ENCODE measurements at regions not wholly inside any gene's neighbourhood (a gene's known extent, or its start where the extent isn't known, plus 50 kb on each side); places are given as distances from the start of the nearest gene placed in this dataset.

DNA sequence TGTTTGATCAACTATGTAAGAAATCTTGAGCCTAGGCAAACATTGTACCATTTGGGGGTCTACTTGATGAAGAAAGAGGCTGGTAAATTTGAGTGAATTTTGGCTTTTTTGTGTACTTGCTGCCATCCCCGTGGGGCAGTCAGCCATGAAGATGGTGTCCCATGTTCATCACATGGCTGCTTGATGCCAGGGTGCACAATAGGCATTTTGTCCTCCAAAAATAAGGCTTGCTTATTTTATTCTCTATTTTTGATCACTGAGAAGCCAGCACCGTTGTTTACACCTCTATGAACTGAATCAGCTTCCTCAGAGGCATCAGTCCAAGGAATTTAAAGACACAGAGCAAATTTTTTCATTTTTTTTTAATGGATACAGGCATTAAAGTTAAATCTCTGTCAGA is 1195.7 kb downstream of the AMY1C start:
- DNase-seq (ENCODE audit: low spot score) = no peak
- Mint-ChIP-seq H3K36me3 (ENCODE audit: low read depth) (no peaks in the 10 kb centered on the region), H3K9me3 (peaks cover 19% of the 10 kb centered on the region), H3K4me1 (ENCODE audit: low read depth) (no peaks in the 10 kb centered on the region), H3K27me3 (ENCODE audit: low read depth) (no peaks in the 10 kb centered on the region), H3K4me3 (no peak overlapping the region), H3K27ac (no peak overlapping the region)

GRCh38 chr1:104946558-104947210 is 1197.0 kb downstream of the AMY1C start:
- no peaks in the 10 kb centered on the region for H3K27me3 Mint-ChIP-seq (ENCODE audit: low read depth)
- no peak overlapping the region for H3K27ac Mint-ChIP-seq
- H3K4me1 Mint-ChIP-seq (ENCODE audit: low read depth) = no peaks in the 10 kb centered on the region

DNA sequence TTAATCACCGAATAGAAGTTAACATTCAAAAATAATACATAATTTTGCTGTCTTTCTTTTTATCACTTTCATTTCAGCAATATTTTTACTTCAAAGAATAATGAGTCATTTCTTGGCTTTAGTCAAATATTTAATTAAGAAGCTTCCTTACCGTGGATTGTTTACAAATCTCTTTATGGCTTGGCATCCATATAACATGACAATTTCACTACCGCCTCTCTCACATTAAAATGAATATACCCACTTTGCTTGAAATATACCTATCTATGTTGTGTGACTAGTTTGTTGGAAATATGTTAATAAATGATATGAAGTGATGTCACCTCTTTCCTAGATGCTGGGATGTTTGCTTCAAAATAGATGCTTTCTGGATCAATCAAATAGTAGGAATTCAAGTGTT is 1203.9 kb downstream of the AMY1C start:
- Mint-ChIP-seq H3K27me3 (ENCODE audit: low read depth) (no peaks in the 10 kb centered on the region), H3K4me1 (ENCODE audit: low read depth) (no peaks in the 10 kb centered on the region), H3K9me3 (peaks cover 10% of the 10 kb centered on the region), H3K36me3 (ENCODE audit: low read depth) (no peaks in the 10 kb centered on the region), H3K4me3 (no peak overlapping the region), H3K27ac (no peak overlapping the region)
- DNase-seq (ENCODE audit: low spot score) = no peak

More at GRCh38 chr1:104946558-104947210, 1197.0 kb downstream of the AMY1C start:
- Mint-ChIP-seq H3K36me3 (ENCODE audit: low read depth) (no peaks in the 10 kb centered on the region), H3K9me3 (peaks cover 19% of the 10 kb centered on the region), H3K4me3 (no peak overlapping the region)
- DNase-seq (ENCODE audit: low spot score) = no peak

DNA sequence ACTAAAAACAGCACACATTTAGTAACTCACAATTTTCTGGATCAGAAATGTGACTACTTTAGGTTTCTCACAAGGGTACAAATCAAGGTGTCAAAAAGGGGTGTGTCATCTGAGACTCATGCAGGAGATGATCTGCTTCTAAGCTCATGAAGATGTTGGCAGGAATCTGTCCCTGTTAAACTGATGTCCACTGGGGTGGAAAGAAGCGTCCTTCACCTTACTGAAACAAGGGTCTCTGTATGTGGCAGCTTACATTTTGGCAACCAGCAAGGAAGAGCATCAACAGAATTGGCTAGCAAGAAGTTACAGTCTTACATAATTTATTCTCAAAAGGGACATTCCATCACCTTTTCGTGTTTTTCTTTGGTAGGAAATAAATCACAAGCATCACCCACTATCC is 1223.8 kb downstream of the AMY1C start:
- Mint-ChIP-seq H3K36me3 (ENCODE audit: low read depth) (no peaks in the 10 kb centered on the region), H3K4me1 (ENCODE audit: low read depth) (no peaks in the 10 kb centered on the region), H3K27ac (no peak overlapping the region), H3K4me3 (no peak overlapping the region), H3K9me3 (peaks cover 17% of the 10 kb centered on the region), H3K27me3 (ENCODE audit: low read depth) (no peaks in the 10 kb centered on the region)
- DNase-seq (ENCODE audit: low spot score) = no peak

GRCh38 chr1:104979651-104980050 is 1230.0 kb downstream of the AMY1C start:
- Mint-ChIP-seq H3K27ac (no peak overlapping the region), H3K4me1 (ENCODE audit: low read depth) (no peaks in the 10 kb centered on the region), H3K4me3 (no peak overlapping the region), H3K9me3 (peaks cover 12% of the 10 kb centered on the region), H3K27me3 (ENCODE audit: low read depth) (no peaks in the 10 kb centered on the region), H3K36me3 (ENCODE audit: low read depth) (no peaks in the 10 kb centered on the region)
- no peak for DNase-seq (ENCODE audit: low spot score)

GRCh38 chr1:104987210-104987609 is 1237.5 kb downstream of the AMY1C start:
- H3K36me3 Mint-ChIP-seq (ENCODE audit: low read depth) = no peaks in the 10 kb centered on the region
- H3K4me3 Mint-ChIP-seq = no peak overlapping the region
- H3K4me1 Mint-ChIP-seq (ENCODE audit: low read depth) = no peaks in the 10 kb centered on the region
- no peak overlapping the region for H3K27ac Mint-ChIP-seq
- peaks cover 35% of the 10 kb centered on the region for H3K9me3 Mint-ChIP-seq
- DNase-seq (ENCODE audit: low spot score) = no peak
- H3K27me3 Mint-ChIP-seq (ENCODE audit: low read depth) = no peaks in the 10 kb centered on the region

- H3K9me3 Mint-ChIP-seq = peaks cover 38% of the 10 kb centered on the region
- DNase-seq (ENCODE audit: low spot score) = no peak
- no peak overlapping the region for H3K4me3 Mint-ChIP-seq
- H3K27me3 Mint-ChIP-seq (ENCODE audit: low read depth) = no peaks in the 10 kb centered on the region
- no peaks in the 10 kb centered on the region for H3K36me3 Mint-ChIP-seq (ENCODE audit: low read depth)
- no peak overlapping the region for H3K27ac Mint-ChIP-seq
- H3K4me1 Mint-ChIP-seq (ENCODE audit: low read depth) = no peaks in the 10 kb centered on the region
These were observed 1239.3 kb downstream of the AMY1C start for GRCh38 chr1:104989012-104989411.

GRCh38 chr1:104991702-104992101 is 1242.0 kb downstream of the AMY1C start:
- DNase-seq (ENCODE audit: low spot score) = no peak
- no peak overlapping the region for H3K27ac Mint-ChIP-seq
- no peak overlapping the region for H3K4me3 Mint-ChIP-seq
- H3K9me3 Mint-ChIP-seq = peaks cover 39% of the 10 kb centered on the region
- no peaks in the 10 kb centered on the region for H3K4me1 Mint-ChIP-seq (ENCODE audit: low read depth)
- H3K27me3 Mint-ChIP-seq (ENCODE audit: low read depth) = no peaks in the 10 kb centered on the region
- H3K36me3 Mint-ChIP-seq (ENCODE audit: low read depth) = no peaks in the 10 kb centered on the region

- H3K9me3 Mint-ChIP-seq = peaks cover 12% of the 10 kb centered on the region
- H3K27ac Mint-ChIP-seq = no peak overlapping the region
- H3K4me3 Mint-ChIP-seq = no peak overlapping the region
- H3K27me3 Mint-ChIP-seq (ENCODE audit: low read depth) = no peaks in the 10 kb centered on the region
- no peak for DNase-seq (ENCODE audit: low spot score)
- H3K4me1 Mint-ChIP-seq (ENCODE audit: low read depth) = no peaks in the 10 kb centered on the region
- no peaks in the 10 kb centered on the region for H3K36me3 Mint-ChIP-seq (ENCODE audit: low read depth)
These were observed 1251.1 kb downstream of the AMY1C start for GRCh38 chr1:105000793-105001192.

- H3K4me3 Mint-ChIP-seq = no peak overlapping the region
- H3K9me3 Mint-ChIP-seq = peaks cover 23% of the 10 kb centered on the region
- no peaks in the 10 kb centered on the region for H3K27me3 Mint-ChIP-seq (ENCODE audit: low read depth)
- DNase-seq (ENCODE audit: low spot score) = no peak
- H3K4me1 Mint-ChIP-seq (ENCODE audit: low read depth) = no peaks in the 10 kb centered on the region
- H3K27ac Mint-ChIP-seq = no peak overlapping the region
- H3K36me3 Mint-ChIP-seq (ENCODE audit: low read depth) = no peaks in the 10 kb centered on the region
These were observed 1254.8 kb downstream of the AMY1C start for GRCh38 chr1:105004515-105004914.

DNA sequence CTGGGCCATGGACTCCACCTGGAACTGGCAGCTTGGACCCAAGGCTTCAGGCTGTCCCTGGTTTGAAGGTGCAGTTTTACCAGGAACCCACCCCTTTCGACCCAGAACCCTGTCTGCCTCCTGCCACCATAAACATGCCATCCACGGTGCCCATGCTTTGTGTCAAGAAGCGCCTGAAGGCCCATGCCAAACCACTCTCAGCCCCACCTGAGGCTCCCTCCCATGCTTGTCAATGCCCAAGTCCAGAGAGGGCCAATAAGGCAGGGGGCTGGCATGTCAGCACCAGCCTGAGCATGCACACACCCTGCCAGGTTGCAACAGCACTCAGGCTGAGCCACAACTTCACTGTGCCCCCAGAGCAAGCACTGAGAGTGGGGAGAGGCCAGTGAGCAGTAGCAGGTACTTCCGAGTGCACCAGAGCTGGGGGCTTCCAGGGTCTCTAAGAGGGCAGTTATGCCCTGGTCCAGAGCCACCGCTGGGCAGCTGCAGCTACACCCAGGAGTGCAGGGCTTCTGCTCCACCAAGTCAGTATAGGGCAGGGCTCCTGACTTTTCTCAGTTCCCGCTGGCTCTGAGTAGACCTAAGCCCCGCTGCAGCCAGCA is 1256.0 kb downstream of the AMY1C start:
- no peaks in the 10 kb centered on the region for H3K36me3 Mint-ChIP-seq (ENCODE audit: low read depth)
- H3K27ac Mint-ChIP-seq = no peak overlapping the region
- H3K4me3 Mint-ChIP-seq = no peak overlapping the region
- no peak for DNase-seq (ENCODE audit: low spot score)
- peaks cover 22% of the 10 kb centered on the region for H3K9me3 Mint-ChIP-seq
- no peaks in the 10 kb centered on the region for H3K4me1 Mint-ChIP-seq (ENCODE audit: low read depth)
- no peaks in the 10 kb centered on the region for H3K27me3 Mint-ChIP-seq (ENCODE audit: low read depth)

DNA sequence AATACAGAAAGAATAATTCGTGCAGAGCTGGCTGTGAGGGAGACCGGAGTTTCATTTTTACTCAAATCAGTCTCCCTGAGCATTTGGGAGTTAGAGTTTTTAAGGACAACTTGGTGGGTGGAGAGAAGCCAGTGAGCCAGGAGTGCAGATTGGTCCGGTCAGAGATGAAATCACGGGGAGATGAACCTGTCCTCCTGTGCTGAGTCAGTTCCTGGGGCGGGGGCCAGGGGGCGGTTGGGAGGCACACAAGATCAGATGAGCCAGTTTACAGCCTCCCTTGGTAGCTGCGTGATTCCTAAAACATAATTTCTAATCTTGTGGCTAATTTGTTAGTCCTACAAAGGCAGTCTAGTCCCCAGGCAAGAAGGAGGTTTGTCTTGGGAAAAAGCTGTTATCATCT is 1267.9 kb downstream of the AMY1C start:
- H3K36me3 Mint-ChIP-seq (ENCODE audit: low read depth) = no peaks in the 10 kb centered on the region
- H3K4me1 Mint-ChIP-seq (ENCODE audit: low read depth) = no peaks in the 10 kb centered on the region
- no peak for DNase-seq (ENCODE audit: low spot score)
- H3K9me3 Mint-ChIP-seq = peaks cover 43% of the 10 kb centered on the region
- no peak overlapping the region for H3K27ac Mint-ChIP-seq
- H3K4me3 Mint-ChIP-seq = no peak overlapping the region
- H3K27me3 Mint-ChIP-seq (ENCODE audit: low read depth) = no peaks in the 10 kb centered on the region

GRCh38 chr1:105023719-105024118 is 1274.0 kb downstream of the AMY1C start:
- Mint-ChIP-seq H3K9me3 (peaks cover 34% of the 10 kb centered on the region), H3K27ac (no peak overlapping the region), H3K4me3 (no peak overlapping the region), H3K27me3 (ENCODE audit: low read depth) (no peaks in the 10 kb centered on the region), H3K4me1 (ENCODE audit: low read depth) (no peaks in the 10 kb centered on the region), H3K36me3 (ENCODE audit: low read depth) (no peaks in the 10 kb centered on the region)
- DNase-seq (ENCODE audit: low spot score) = no peak

DNA sequence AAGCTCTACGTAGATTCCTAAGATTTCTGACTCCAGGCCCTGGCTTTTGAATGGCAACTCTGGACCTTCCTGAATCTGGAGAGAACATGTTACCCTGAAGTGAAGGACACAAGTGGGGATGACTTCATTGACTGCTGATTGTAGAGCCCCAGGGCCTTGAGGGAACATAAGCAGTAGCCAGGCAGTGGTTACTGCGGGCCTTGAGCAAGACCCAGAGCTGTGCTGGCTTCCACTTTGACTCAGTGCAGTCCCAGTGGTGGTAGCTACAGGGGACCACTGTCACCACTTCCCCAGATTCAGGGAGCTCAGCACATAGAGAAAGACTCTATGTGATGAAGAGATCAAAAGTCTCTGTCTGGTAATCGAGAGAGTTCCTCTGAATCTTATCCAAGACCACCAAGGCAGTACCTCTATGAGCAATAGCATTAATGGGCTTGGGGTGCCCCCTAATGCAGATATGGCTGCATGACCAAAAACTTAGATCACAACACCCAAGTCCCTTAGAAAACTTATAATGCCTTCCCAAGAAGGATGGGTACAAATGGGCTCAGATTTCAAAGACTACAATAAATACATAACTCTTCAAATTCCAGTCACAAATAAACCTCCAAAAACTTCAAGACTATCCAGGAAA is 1278.3 kb downstream of the AMY1C start:
- no peak for DNase-seq (ENCODE audit: low spot score)
- H3K36me3 Mint-ChIP-seq (ENCODE audit: low read depth) = no peaks in the 10 kb centered on the region
- no peak overlapping the region for H3K4me3 Mint-ChIP-seq
- no peak overlapping the region for H3K27ac Mint-ChIP-seq
- H3K4me1 Mint-ChIP-seq (ENCODE audit: low read depth) = no peaks in the 10 kb centered on the region
- H3K27me3 Mint-ChIP-seq (ENCODE audit: low read depth) = no peaks in the 10 kb centered on the region
- peaks cover 32% of the 10 kb centered on the region for H3K9me3 Mint-ChIP-seq

Measured in T-helper 2 cell treated with Interferon-gamma antibody and Interleukin-4, amounts not matched to agents 5 μg/mL and 100 μg/mL, for 36 hours (primary cell).